GM23248 (cell line): ENCODE measurements at regions not wholly inside any gene's neighbourhood (a gene's known extent, or its start where the extent isn't known, plus 50 kb on each side); places are given as distances from the start of the nearest gene placed in this dataset.
"Not testable (repeated sequence)": the region's sequence is repeated elsewhere in the genome, so short reads cannot be mapped to it uniquely, and the experiment has no call there.

Experiments used
- DNase-seq: peaks from one replicate; pipeline ENCODE4 v3.0.0-alpha.2; 2015
- H2AFZ ChIP-seq: fragments of 200-600 bp; sonication (generic); 2 replicates; pipeline ENCODE4 v1.6.1; 2016; ENCODE audit warnings: antibody characterized with exemption
- H3F3A ChIP-seq: fragments of 200-600 bp; sonication (generic); 2 replicates; pipeline ENCODE4 v1.6.1; 2016; ENCODE audit warnings: mild to moderate bottlenecking, antibody characterized with exemption, mixed run types; ENCODE audit not compliant: insufficient read depth
- H3K27ac ChIP-seq: fragments of 200-600 bp; sonication (generic); 2 replicates; pipeline ENCODE4 v1.5.1; 2016; ENCODE audit warnings: mild to moderate bottlenecking
- H3K27me3 ChIP-seq: fragments of 200-600 bp; sonication (generic); replicated peaks from 2 replicates; pipeline ENCODE4 v1.6.1; 2016; ENCODE audit warnings: mild to moderate bottlenecking; ENCODE audit not compliant: insufficient read depth
- H3K36me3 ChIP-seq: fragments of 200-600 bp; sonication (generic); 2 replicates; pipeline ENCODE4 v1.6.1; 2016; ENCODE audit warnings: low read depth, mild to moderate bottlenecking
- H3K4me1 ChIP-seq: fragments of 200-600 bp; sonication (generic); 2 replicates; pipeline ENCODE4 v1.6.1; 2016; ENCODE audit warnings: mild to moderate bottlenecking; ENCODE audit not compliant: insufficient read depth
- H3K4me2 ChIP-seq: fragments of 200-600 bp; sonication (generic); one replicate; pipeline ENCODE4 v1.6.1; 2016; ENCODE audit warnings: mild to moderate bottlenecking; ENCODE audit not compliant: unreplicated experiment
- H3K4me3 ChIP-seq: fragments of 200-600 bp; sonication (generic); 2 replicates; pipeline ENCODE4 v1.5.1; 2016; ENCODE audit warnings: mild to moderate bottlenecking
- H3K79me2 ChIP-seq: fragments of 200-600 bp; sonication (generic); 2 replicates; pipeline ENCODE4 v1.6.1; 2016; ENCODE audit warnings: mild to moderate bottlenecking; ENCODE audit not compliant: insufficient read depth
- H3K9ac ChIP-seq: fragments of 200-600 bp; sonication (generic); 2 replicates; pipeline ENCODE4 v1.6.1; 2016; ENCODE audit warnings: mild to moderate bottlenecking
- H3K9me2 ChIP-seq: fragments of 200-600 bp; sonication (generic); 2 replicates; pipeline ENCODE4 v1.6.1; 2016; ENCODE audit warnings: mixed run types, mild to moderate bottlenecking, moderate library complexity; ENCODE audit not compliant: insufficient read depth
- H3K9me3 ChIP-seq: fragments of 200-600 bp; sonication (generic); one replicate; pipeline ENCODE4 v1.6.1; 2017; ENCODE audit warnings: low read depth
- H4K20me1 ChIP-seq: fragments of 200-600 bp; sonication (generic); 2 replicates; pipeline ENCODE4 v1.6.0; 2016; ENCODE audit not compliant: insufficient read depth
- EZH2 ChIP-seq: fragments of 200-600 bp; sonication (generic); IDR thresholded peaks from 2 replicates; pipeline ENCODE4 v1.6.1; 2018; ENCODE audit warnings: antibody characterized with exemption, mild to moderate bottlenecking; ENCODE audit not compliant: insufficient read depth, poor library complexity, severe bottlenecking
- EZH2phosphoT487 ChIP-seq: fragments of 200-600 bp; sonication (generic); IDR thresholded peaks from 2 replicates; pipeline ENCODE4 v1.6.1; 2018; ENCODE audit warnings: antibody characterized with exemption, moderate library complexity, mild to moderate bottlenecking, low read depth; ENCODE audit not compliant: insufficient read depth
- WGBS, 2 experiments: methylation state at CpG; one replicate each; pipeline ENCODE4 v1.1.6; 2015 to 2017; ENCODE audit warnings: low lambda C conversion rate in 2 of 2, low coverage in 1 of 2; ENCODE audit errors: missing lambda C conversion rate in 2 of 2; 5-methylcytosine and 5-hydroxymethylcytosine counted together
- in situ Hi-C: fragments of 300-500 bp; cut with MboI; formaldehyde crosslinking; loops from 2 replicates; pipeline ENCODE4 v1.15.0; 2020

- DNase-seq: no peak
- H2AFZ ChIP-seq: no peak overlapping the region
- H3K4me3 ChIP-seq: no peak overlapping the region
- H3K36me3 ChIP-seq: no peaks in the 10 kb centered on the region
- H3F3A ChIP-seq: no peaks in the 10 kb centered on the region
- 66 to 68% methylated on average over 5 of the region's 5 CpGs for WGBS, 2 experiments
- in situ Hi-C loops: no loop called here
- H3K4me2 ChIP-seq: no peak overlapping the region
- no peaks in the 10 kb centered on the region for H3K9me2 ChIP-seq
- no peaks in the 10 kb centered on the region for H3K79me2 ChIP-seq
- H3K4me1 ChIP-seq: no peaks in the 10 kb centered on the region
- H3K27ac ChIP-seq: no peak overlapping the region
- TF ChIP-seq EZH2: no peak
- TF ChIP-seq EZH2phosphoT487: no peak
- H4K20me1 ChIP-seq: no peaks in the 10 kb centered on the region
- H3K9me3 ChIP-seq: no peaks in the 10 kb centered on the region
- no peak overlapping the region for H3K9ac ChIP-seq
- H3K27me3 ChIP-seq: 0 out of 2 replicates have a peak, but pooled peaks cover 6% of the 10 kb centered on the region
These were observed 107.2 kb upstream of the DDHD1 start for GRCh38 chr14:53260286-53260685.

DNA sequence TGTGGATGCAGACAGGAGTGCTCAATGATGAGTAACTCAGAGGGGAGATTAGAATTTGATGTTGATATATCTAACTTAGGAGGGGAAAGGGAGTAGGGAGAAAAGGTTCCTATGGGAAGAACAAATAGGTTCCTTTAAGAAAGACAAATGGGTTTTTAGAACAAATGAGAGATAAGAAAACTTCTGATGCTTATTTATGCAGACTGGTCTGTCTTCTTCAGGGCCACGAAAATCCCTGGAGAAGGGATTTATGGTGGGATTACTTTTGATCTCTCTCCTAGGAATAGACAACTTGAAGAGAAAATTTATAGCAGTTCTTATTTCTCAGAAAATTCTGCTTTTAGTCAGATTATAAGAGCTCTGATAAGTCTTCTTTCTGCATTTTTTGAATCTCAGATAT, 99.0 kb upstream of the DDHD1 start:
- Histone ChIP-seq H3K36me3 (no peaks in the 10 kb centered on the region), H3K27ac (no peak overlapping the region), H2AFZ (no peak overlapping the region), H3K9me3 (no peaks in the 10 kb centered on the region), H3K79me2 (no peaks in the 10 kb centered on the region), H3K9ac (no peak overlapping the region), H3K27me3 (peaks cover 14% of the 10 kb centered on the region), H4K20me1 (no peaks in the 10 kb centered on the region), H3K9me2 (no peaks in the 10 kb centered on the region), H3F3A (no peaks in the 10 kb centered on the region), H3K4me3 (no peak overlapping the region), H3K4me2 (no peak overlapping the region), H3K4me1 (peaks cover 8% of the 10 kb centered on the region; the same call in 1 of the 2 replicates)
- TF ChIP-seq EZH2phosphoT487: no peak
- TF ChIP-seq EZH2: no peak
- WGBS, 2 experiments: 61 to 69% methylated on average over 1 of the region's 1 CpG
- in situ Hi-C loops: no loop called here
- no peak for DNase-seq

GRCh38 chr14:53249059-53249458, 95.9 kb upstream of the DDHD1 start:
- 8 to 14% methylated on average over 1 of the region's 1 CpG for WGBS, 2 experiments
- Histone ChIP-seq H3F3A (no peaks in the 10 kb centered on the region), H3K36me3 (no peaks in the 10 kb centered on the region), H2AFZ (no peak overlapping the region), H3K9me3 (no peaks in the 10 kb centered on the region), H4K20me1 (no peaks in the 10 kb centered on the region), H3K27ac (no peak overlapping the region), H3K9me2 (no peaks in the 10 kb centered on the region), H3K27me3 (peaks cover 14% of the 10 kb centered on the region), H3K9ac (no peak overlapping the region), H3K4me3 (no peak overlapping the region), H3K4me2 (no peak overlapping the region), H3K4me1 (peaks cover 8% of the 10 kb centered on the region; the same call in 1 of the 2 replicates), H3K79me2 (no peaks in the 10 kb centered on the region)
- peak; percentile 45 for DNase-seq
- in situ Hi-C loops: no loop called here
- TF ChIP-seq EZH2phosphoT487 (no peak), EZH2 (no peak)

- Histone ChIP-seq H3K4me1 (peaks cover 8% of the 10 kb centered on the region; the same call in 1 of the 2 replicates), H3K9me2 (no peaks in the 10 kb centered on the region), H3K4me3 (no peak overlapping the region), H2AFZ (no peak overlapping the region), H3K27ac (no peak overlapping the region), H3K4me2 (no peak overlapping the region), H3K79me2 (no peaks in the 10 kb centered on the region), H3K9me3 (no peaks in the 10 kb centered on the region), H4K20me1 (no peaks in the 10 kb centered on the region), H3F3A (no peaks in the 10 kb centered on the region), H3K27me3 (peaks cover 11% of the 10 kb centered on the region), H3K36me3 (no peaks in the 10 kb centered on the region), H3K9ac (no peak overlapping the region)
- in situ Hi-C loops: no loop called here
- DNase-seq: no peak
- TF ChIP-seq EZH2phosphoT487 (no peak), EZH2 (no peak)
- 59% methylated on average over 4 of the region's 4 CpGs for WGBS, 2 experiments
These were observed 94.7 kb upstream of the DDHD1 start for GRCh38 chr14:53247596-53248370.

DNA sequence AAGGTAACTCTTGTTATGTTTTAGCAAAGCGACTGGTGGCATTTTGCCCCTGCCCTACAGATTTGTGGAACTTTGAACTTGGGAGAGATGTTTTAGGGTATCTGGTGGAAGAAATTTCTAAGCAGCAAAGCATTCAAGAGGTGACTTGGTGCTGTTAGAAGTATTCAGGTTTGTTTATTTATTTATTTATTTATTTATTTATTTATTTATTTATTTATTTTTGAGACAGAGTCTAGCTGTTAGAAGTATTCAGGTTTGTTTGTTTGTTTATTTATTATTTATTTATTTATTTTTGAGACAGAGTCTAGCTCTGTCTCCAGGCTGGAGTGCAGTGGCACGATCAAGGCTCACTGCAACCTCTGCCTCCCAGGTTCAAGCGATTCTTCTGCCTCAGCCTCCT, 89.8 kb upstream of the DDHD1 start:
- H3K36me3 ChIP-seq, H3K4me1 ChIP-seq, in situ Hi-C loops, DNase-seq, H3K9ac ChIP-seq, H3K27me3 ChIP-seq, H2AFZ ChIP-seq, H3K9me2 ChIP-seq, H3K79me2 ChIP-seq, H3F3A ChIP-seq, H3K27ac ChIP-seq, H3K9me3 ChIP-seq, H3K4me3 ChIP-seq, H4K20me1 ChIP-seq, H3K4me2 ChIP-seq: not testable (repeated sequence)
- 59 to 69% methylated on average over 3 of the region's 3 CpGs for WGBS, 2 experiments
